ENCODE measurements at regions not wholly inside any gene's neighbourhood (a gene's known extent, or its start where the extent isn't known, plus 50 kb on each side); places are given as distances from the start of the nearest gene placed in this dataset.

- H3K27ac ChIP-seq = no peak overlapping the region
- no peak for DNase-seq
- H3K4me1 ChIP-seq = no peaks in the 10 kb centered on the region
- H3K27me3 ChIP-seq = no peaks in the 10 kb centered on the region
- H3K36me3 ChIP-seq = no peaks in the 10 kb centered on the region
- TF ChIP-seq POLR2A (IDR thresholded peaks at IDR 0.05) = no peak
- no peak for TF ChIP-seq CTCF (IDR thresholded peaks at IDR 0.05)
- H3K4me3 ChIP-seq = no peak overlapping the region
- no peaks in the 10 kb centered on the region for H3K9me3 ChIP-seq
- intact Hi-C loops (cut with DNase I; ENCODE audit: low total_unique reads) = no loop called here
These were observed 146.2 kb downstream of the AHR start for GRCh38 chr7:17444673-17445072.

- intact Hi-C loops (cut with DNase I; ENCODE audit: low total_unique reads) = no loop called here
- Histone ChIP-seq H3K27me3 (no peaks in the 10 kb centered on the region), H3K4me3 (no peak overlapping the region), H3K36me3 (no peaks in the 10 kb centered on the region), H3K4me1 (no peaks in the 10 kb centered on the region), H3K27ac (no peak overlapping the region), H3K9me3 (no peaks in the 10 kb centered on the region)
- no peak for TF ChIP-seq CTCF (IDR thresholded peaks at IDR 0.05)
- no peak for TF ChIP-seq POLR2A (IDR thresholded peaks at IDR 0.05)
- DNase-seq = no peak
These were observed 147.9 kb downstream of the AHR start for GRCh38 chr7:17446340-17446739.

- intact Hi-C loops (cut with DNase I; ENCODE audit: low total_unique reads) = no loop called here
- H3K27me3 ChIP-seq = no peaks in the 10 kb centered on the region
- no peaks in the 10 kb centered on the region for H3K4me1 ChIP-seq
- H3K4me3 ChIP-seq = no peak overlapping the region
- H3K9me3 ChIP-seq = no peaks in the 10 kb centered on the region
- no peaks in the 10 kb centered on the region for H3K36me3 ChIP-seq
- no peak for TF ChIP-seq CTCF (IDR thresholded peaks at IDR 0.05)
- TF ChIP-seq POLR2A (IDR thresholded peaks at IDR 0.05) = no peak
- DNase-seq = no peak
- H3K27ac ChIP-seq = no peak overlapping the region
These were observed 149.5 kb downstream of the AHR start for GRCh38 chr7:17447728-17448478.

- Histone ChIP-seq H3K27me3 (no peaks in the 10 kb centered on the region), H3K27ac (no peak overlapping the region), H3K9me3 (no peaks in the 10 kb centered on the region), H3K36me3 (no peaks in the 10 kb centered on the region), H3K4me1 (no peaks in the 10 kb centered on the region), H3K4me3 (no peak overlapping the region)
- intact Hi-C loops (cut with DNase I; ENCODE audit: low total_unique reads) = no loop called here
- TF ChIP-seq POLR2A (IDR thresholded peaks at IDR 0.05) = no peak
- no peak for TF ChIP-seq CTCF (IDR thresholded peaks at IDR 0.05)
- DNase-seq = no peak
These were observed 150.3 kb downstream of the AHR start for GRCh38 chr7:17448479-17449423.

GRCh38 chr7:17456541-17456940 lies 158.1 kb downstream of the AHR start:
- Histone ChIP-seq H3K36me3 (no peaks in the 10 kb centered on the region), H3K27ac (no peak overlapping the region), H3K4me1 (no peaks in the 10 kb centered on the region), H3K9me3 (no peaks in the 10 kb centered on the region), H3K27me3 (no peaks in the 10 kb centered on the region), H3K4me3 (no peak overlapping the region)
- TF ChIP-seq CTCF (IDR thresholded peaks at IDR 0.05) (no peak), POLR2A (IDR thresholded peaks at IDR 0.05) (no peak)
- intact Hi-C loops (cut with DNase I; ENCODE audit: low total_unique reads) = no loop called here
- no peak for DNase-seq
